Vagina (tissue), 2 donors: ENCODE measurements at regions not wholly inside any gene's neighbourhood (a gene's known extent, or its start where the extent isn't known, plus 50 kb on each side); places are given as distances from the start of the nearest gene placed in this dataset.

Experiments used
- DNase-seq, 2 donors: peaks; one replicate each; pipeline ENCODE4 v3.0.0-alpha.2; 2017; ENCODE audit errors: extremely low spot score in 2 of 2
- H3K27ac ChIP-seq: fragments of 200-600 bp; sonication (generic); one replicate; pipeline ENCODE4 v1.5.1; 2019
- H3K27me3 ChIP-seq: fragments of 200-600 bp; sonication (generic); one replicate; pipeline ENCODE4 v1.5.1; 2019
- H3K36me3 ChIP-seq, 2 donors: fragments of 200-600 bp; sonication (generic); one replicate each; pipeline ENCODE4 v1.5.1; 2017 to 2019
- H3K4me1 ChIP-seq: fragments of 200-600 bp; sonication (generic); one replicate; pipeline ENCODE4 v1.5.1; 2019
- H3K4me3 ChIP-seq, 2 donors: fragments of 200-600 bp; sonication (generic); 1 replicate in 1 of 2; 2 replicates in 1 of 2; pipeline ENCODE4 v1.5.1; 2016 to 2019
- H3K9me3 ChIP-seq: fragments of 200-600 bp; sonication (generic); one replicate; pipeline ENCODE4 v1.5.1; 2019
- CTCF ChIP-seq, 3 experiments: fragments of 450-650 bp in 2 of 3; fragments of 200-600 bp in 1 of 3; sonication (generic) in 1 of 3; IDR thresholded peaks; one replicate each; pipeline ENCODE4 v1.5.1; 2017 to 2019; ENCODE audit warnings: antibody characterized with exemption in 3 of 3, mild to moderate bottlenecking in 2 of 3, moderate library complexity in 2 of 3
- POLR2A ChIP-seq, 2 donors: fragments of 450-650 bp; IDR thresholded peaks; one replicate each; pipeline ENCODE4 v1.6.1; 2017; ENCODE audit warnings: antibody characterized with exemption in 2 of 2, mild to moderate bottlenecking in 2 of 2, moderate library complexity in 2 of 2
- POLR2AphosphoS5 ChIP-seq, 2 donors: sonication (generic); formaldehyde crosslinking; IDR thresholded peaks; one replicate each; pipeline ENCODE4 v1.9.0; 2017; ENCODE audit warnings: antibody characterized with exemption in 2 of 2, mild to moderate bottlenecking in 2 of 2, low read depth in 1 of 2; ENCODE audit not compliant: insufficient read depth in 1 of 2
- intact Hi-C: fragments of 100-400 bp; cut with DNase I; formaldehyde crosslinking; loops from one replicate; pipeline ENCODE4 v1.15.1; 2023

- no peak overlapping the region for H3K4me3 ChIP-seq
- no peak for DNase-seq
- no peak overlapping the region for H3K27ac ChIP-seq
- no peaks in the 10 kb centered on the region for H3K27me3 ChIP-seq
- no peaks in the 10 kb centered on the region for H3K9me3 ChIP-seq
- no peak for TF ChIP-seq CTCF (IDR thresholded peaks at IDR 0.05)
- no peak for TF ChIP-seq POLR2A (IDR thresholded peaks at IDR 0.05)
- no peak for TF ChIP-seq POLR2AphosphoS5 (IDR thresholded peaks at IDR 0.05; ENCODE audit: insufficient read depth in 1 of 2, low read depth in 1 of 2)
- intact Hi-C loops = no loop called here
- H3K4me1 ChIP-seq = no peaks in the 10 kb centered on the region
- H3K36me3 ChIP-seq = no peaks in the 10 kb centered on the region
Measured at GRCh38 chr2:79223539-79223938, 64.0 kb upstream of the REG3A start.

DNA sequence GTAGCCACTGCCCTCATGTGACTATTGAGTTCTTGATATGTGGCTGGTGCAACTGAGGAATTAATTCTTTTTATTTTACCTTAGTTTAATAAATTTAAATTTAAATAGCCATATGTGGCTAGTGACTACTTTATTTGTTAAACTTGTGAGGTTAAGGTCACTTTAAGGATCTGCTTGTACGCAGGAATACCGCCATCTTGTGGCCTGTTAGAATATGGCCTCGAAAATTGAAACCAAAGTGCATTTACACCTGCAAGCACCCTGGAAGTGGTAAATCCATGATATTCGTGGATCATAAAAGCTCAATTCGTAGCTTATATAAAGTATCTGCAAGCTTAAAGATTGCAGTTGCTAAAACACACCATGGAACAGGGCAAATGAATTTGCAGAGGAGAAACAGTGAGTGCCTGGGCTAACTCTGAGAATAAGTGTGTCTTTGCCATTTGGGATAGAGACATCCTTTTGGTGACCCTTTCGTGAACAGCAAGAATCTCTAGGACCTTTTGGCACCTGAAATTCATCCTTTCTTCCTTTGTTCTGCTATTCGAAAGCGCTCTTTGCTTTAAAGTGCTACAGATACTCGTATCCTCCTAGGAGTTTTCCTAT lies 59.9 kb upstream of the REG3A start:
- no peak overlapping the region for H3K4me3 ChIP-seq
- H3K27ac ChIP-seq = no peak overlapping the region
- intact Hi-C loops = no loop called here
- no peaks in the 10 kb centered on the region for H3K4me1 ChIP-seq
- no peaks in the 10 kb centered on the region for H3K9me3 ChIP-seq
- no peaks in the 10 kb centered on the region for H3K36me3 ChIP-seq
- DNase-seq = no peak
- H3K27me3 ChIP-seq = no peaks in the 10 kb centered on the region
- TF ChIP-seq POLR2AphosphoS5 (IDR thresholded peaks at IDR 0.05; ENCODE audit: insufficient read depth in 1 of 2, low read depth in 1 of 2) = no peak
- no peak for TF ChIP-seq CTCF (IDR thresholded peaks at IDR 0.05)

- TF ChIP-seq CTCF (IDR thresholded peaks at IDR 0.05) (no peak), POLR2AphosphoS5 (IDR thresholded peaks at IDR 0.05; ENCODE audit: insufficient read depth in 1 of 2, low read depth in 1 of 2) (no peak), POLR2A (IDR thresholded peaks at IDR 0.05) (no peak)
- H3K36me3 ChIP-seq = no peaks in the 10 kb centered on the region
- H3K27ac ChIP-seq = no peak overlapping the region
- H3K4me1 ChIP-seq = no peaks in the 10 kb centered on the region
- no peak overlapping the region for H3K4me3 ChIP-seq
- no peaks in the 10 kb centered on the region for H3K9me3 ChIP-seq
- DNase-seq = no peak
- H3K27me3 ChIP-seq = no peaks in the 10 kb centered on the region
- intact Hi-C loops = no loop called here
Measured at GRCh38 chr2:79210274-79210917, 50.8 kb upstream of the REG3A start.
